ENCODE measurements at regions not wholly inside any gene's neighbourhood (a gene's known extent, or its start where the extent isn't known, plus 50 kb on each side); places are given as distances from the start of the nearest gene placed in this dataset.

DNA sequence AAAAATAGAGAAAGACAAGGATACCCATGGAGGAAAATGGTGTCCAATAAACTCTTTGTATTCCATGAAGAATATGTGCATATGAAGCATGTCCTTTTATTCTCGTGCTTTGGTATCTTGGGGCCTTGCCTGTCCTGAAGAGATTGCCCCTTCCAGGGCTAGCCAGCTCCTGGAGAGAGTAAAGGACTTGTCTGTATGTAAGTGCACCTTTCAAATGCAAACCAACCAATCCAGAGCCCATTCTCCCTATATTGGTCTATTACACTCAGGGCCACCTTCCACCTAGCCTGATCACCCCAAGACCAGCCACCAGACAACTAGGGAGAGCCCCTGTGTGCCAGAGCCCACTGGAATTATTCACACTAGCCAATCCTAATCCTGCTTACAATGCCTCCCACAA lies 221.6 kb downstream of the CD83 start:
- H3F3A ChIP-seq (ENCODE audit: insufficient read depth) = no peaks in the 10 kb centered on the region
- no peaks in the 10 kb centered on the region for H3K79me2 ChIP-seq (ENCODE audit: insufficient read depth, low read length)
- no peaks in the 10 kb centered on the region for H3K36me3 ChIP-seq (ENCODE audit: low read length)
- no peaks in the 10 kb centered on the region for H3K9me3 ChIP-seq (ENCODE audit: insufficient read depth, low read length)
- H2AFZ ChIP-seq (ENCODE audit: low read depth, low read length, severe bottlenecking) = no peak overlapping the region
- H4K20me1 ChIP-seq (ENCODE audit: low read depth, low read length) = no peaks in the 10 kb centered on the region
- H3K9ac ChIP-seq (ENCODE audit: low read length) = no peak overlapping the region
- H3K27ac ChIP-seq (ENCODE audit: low read depth, low read length) = no peak overlapping the region
- no peak overlapping the region for H3K4me3 ChIP-seq (ENCODE audit: insufficient read depth, low read length, poor library complexity, severe bottlenecking)
- TF ChIP-seq, protein P1, sequence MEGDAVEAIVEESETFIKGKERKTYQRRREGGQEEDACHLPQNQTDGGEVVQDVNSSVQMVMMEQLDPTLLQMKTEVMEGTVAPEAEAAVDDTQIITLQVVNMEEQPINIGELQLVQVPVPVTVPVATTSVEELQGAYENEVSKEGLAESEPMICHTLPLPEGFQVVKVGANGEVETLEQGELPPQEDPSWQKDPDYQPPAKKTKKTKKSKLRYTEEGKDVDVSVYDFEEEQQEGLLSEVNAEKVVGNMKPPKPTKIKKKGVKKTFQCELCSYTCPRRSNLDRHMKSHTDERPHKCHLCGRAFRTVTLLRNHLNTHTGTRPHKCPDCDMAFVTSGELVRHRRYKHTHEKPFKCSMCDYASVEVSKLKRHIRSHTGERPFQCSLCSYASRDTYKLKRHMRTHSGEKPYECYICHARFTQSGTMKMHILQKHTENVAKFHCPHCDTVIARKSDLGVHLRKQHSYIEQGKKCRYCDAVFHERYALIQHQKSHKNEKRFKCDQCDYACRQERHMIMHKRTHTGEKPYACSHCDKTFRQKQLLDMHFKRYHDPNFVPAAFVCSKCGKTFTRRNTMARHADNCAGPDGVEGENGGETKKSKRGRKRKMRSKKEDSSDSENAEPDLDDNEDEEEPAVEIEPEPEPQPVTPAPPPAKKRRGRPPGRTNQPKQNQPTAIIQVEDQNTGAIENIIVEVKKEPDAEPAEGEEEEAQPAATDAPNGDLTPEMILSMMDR (IDR thresholded peaks at IDR 0.05; ENCODE audit: insufficient read depth, low read length, poor library complexity, severe bottlenecking) = no peak
- TF ChIP-seq EZH2phosphoT487 (conservative IDR thresholded peaks at IDR 0.05; ENCODE audit: low read length) = no peak
- H3K4me2 ChIP-seq (ENCODE audit: low read depth, low read length, poor library complexity, severe bottlenecking) = no peak overlapping the region
- H3K27me3 ChIP-seq (ENCODE audit: low read length) = no peaks in the 10 kb centered on the region
- no peaks in the 10 kb centered on the region for H3K9me2 ChIP-seq (replicated peaks; ENCODE audit: insufficient read depth, low read length)

DNA sequence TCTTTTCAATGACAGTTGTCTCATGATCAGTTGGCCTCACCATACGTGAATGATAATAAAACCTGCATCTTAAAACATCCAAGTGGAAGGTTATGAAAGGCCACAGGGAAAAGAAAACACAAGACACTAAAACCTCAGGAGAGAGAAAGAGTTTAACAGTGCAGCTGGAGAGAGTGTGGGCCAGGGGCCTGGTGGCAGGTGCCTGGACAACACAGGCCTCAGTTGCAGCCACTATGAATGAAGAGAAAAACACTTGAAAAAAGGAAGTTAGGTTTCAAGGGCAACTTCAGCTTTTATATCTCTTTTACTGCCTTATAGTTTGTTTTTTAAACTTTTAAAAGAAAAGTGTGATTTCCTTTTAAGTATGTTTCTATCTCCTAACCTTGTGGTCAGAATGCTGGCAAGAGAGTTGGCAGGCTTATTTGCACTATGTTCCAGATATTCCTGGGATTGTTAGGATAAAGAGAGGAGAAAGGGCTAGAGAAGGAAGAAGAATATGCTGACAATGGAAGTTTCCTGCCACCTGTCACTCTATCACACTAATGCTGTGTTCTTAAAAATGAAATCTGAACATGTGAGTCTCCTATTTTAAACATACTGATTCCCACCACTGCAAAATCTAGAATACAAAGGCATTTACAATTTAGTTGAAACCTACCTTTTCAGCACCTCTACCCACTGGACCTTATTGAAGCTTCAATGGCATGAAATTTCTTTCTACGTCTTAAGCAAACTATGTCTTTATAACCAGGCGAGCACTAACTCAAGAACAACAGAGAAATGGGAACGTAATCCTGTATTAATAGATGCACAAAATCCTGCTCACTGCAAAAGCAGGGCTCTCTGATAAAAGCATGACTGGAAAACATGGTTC lies 222.4 kb downstream of the CD83 start:
- Histone ChIP-seq H3K79me2 (ENCODE audit: insufficient read depth, low read length) (no peaks in the 10 kb centered on the region), H4K20me1 (ENCODE audit: low read depth, low read length) (no peaks in the 10 kb centered on the region), H3K9me3 (ENCODE audit: insufficient read depth, low read length) (no peaks in the 10 kb centered on the region), H3K4me3 (ENCODE audit: insufficient read depth, low read length, poor library complexity, severe bottlenecking) (no peak overlapping the region), H3K9me2 (replicated peaks; ENCODE audit: insufficient read depth, low read length) (no peaks in the 10 kb centered on the region), H3K36me3 (ENCODE audit: low read length) (no peaks in the 10 kb centered on the region), H2AFZ (ENCODE audit: low read depth, low read length, severe bottlenecking) (no peak overlapping the region), H3F3A (ENCODE audit: insufficient read depth) (no peaks in the 10 kb centered on the region), H3K27ac (ENCODE audit: low read depth, low read length) (no peak overlapping the region; the same call in 1 of the 2 replicates), H3K4me2 (ENCODE audit: low read depth, low read length, poor library complexity, severe bottlenecking) (no peak overlapping the region), H3K9ac (ENCODE audit: low read length) (no peak overlapping the region), H3K27me3 (ENCODE audit: low read length) (no peaks in the 10 kb centered on the region)
- no peak for TF ChIP-seq EZH2phosphoT487 (conservative IDR thresholded peaks at IDR 0.05; ENCODE audit: low read length)
- TF ChIP-seq, protein P1 (IDR thresholded peaks at IDR 0.05; ENCODE audit: insufficient read depth, low read length, poor library complexity, severe bottlenecking) = no peak

DNA sequence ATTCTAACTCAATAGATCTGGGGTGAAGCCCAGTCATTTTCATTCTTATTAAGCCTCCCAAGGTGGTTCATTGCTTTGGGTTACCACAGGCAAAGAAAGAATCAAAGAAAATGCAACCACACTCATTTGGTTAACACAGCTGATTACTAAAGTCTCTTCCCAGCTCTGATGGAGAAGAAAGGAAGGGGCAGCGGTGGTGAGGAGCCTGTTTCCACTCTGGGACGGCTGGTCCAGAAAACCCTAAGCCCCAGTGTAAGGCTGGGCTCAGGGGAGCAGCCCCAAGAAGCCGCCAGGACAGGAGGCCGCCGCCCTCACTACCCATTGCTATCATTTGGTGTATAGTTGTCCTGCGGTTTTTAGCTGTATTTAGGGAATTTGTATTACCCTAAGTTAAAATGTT lies 226.9 kb downstream of the CD83 start:
- H3K4me2 ChIP-seq (ENCODE audit: low read depth, low read length, poor library complexity, severe bottlenecking) = no peak overlapping the region
- no peaks in the 10 kb centered on the region for H4K20me1 ChIP-seq (ENCODE audit: low read depth, low read length)
- no peak overlapping the region for H2AFZ ChIP-seq (ENCODE audit: low read depth, low read length, severe bottlenecking)
- no peaks in the 10 kb centered on the region for H3K9me3 ChIP-seq (ENCODE audit: insufficient read depth, low read length)
- no peaks in the 10 kb centered on the region for H3K36me3 ChIP-seq (ENCODE audit: low read length)
- no peak overlapping the region for H3K9ac ChIP-seq (ENCODE audit: low read length)
- H3F3A ChIP-seq (ENCODE audit: insufficient read depth) = no peaks in the 10 kb centered on the region
- no peak overlapping the region for H3K27ac ChIP-seq (ENCODE audit: low read depth, low read length)
- TF ChIP-seq, protein P1 (IDR thresholded peaks at IDR 0.05; ENCODE audit: insufficient read depth, low read length, poor library complexity, severe bottlenecking) = no peak
- TF ChIP-seq EZH2phosphoT487 (conservative IDR thresholded peaks at IDR 0.05; ENCODE audit: low read length) = no peak
- H3K27me3 ChIP-seq (ENCODE audit: low read length) = no peaks in the 10 kb centered on the region
- no peaks in the 10 kb centered on the region for H3K79me2 ChIP-seq (ENCODE audit: insufficient read depth, low read length)
- H3K4me3 ChIP-seq (ENCODE audit: insufficient read depth, low read length, poor library complexity, severe bottlenecking) = no peak overlapping the region
- H3K9me2 ChIP-seq (replicated peaks; ENCODE audit: insufficient read depth, low read length) = no peaks in the 10 kb centered on the region
